ENCODE measurements at regions not wholly inside any gene's neighbourhood (a gene's known extent, or its start where the extent isn't known, plus 50 kb on each side); places are given as distances from the start of the nearest gene placed in this dataset.

GRCh38 chr10:43734716-43735115, 86.0 kb upstream of the ZNF32 start:
- DNase-seq (ENCODE audit: low read depth) = no peak
- no peak overlapping the region for H3K4me3 ChIP-seq (ENCODE audit: low read length)
- no peak for TF ChIP-seq CTCF (IDR thresholded peaks at IDR 0.05; ENCODE audit: insufficient read depth, low read depth, low read length, missing control alignments)

- TF ChIP-seq CTCF (IDR thresholded peaks at IDR 0.05; ENCODE audit: insufficient read depth, low read depth, low read length, missing control alignments) = no peak
- DNase-seq (ENCODE audit: low read depth) = no peak
- H3K4me3 ChIP-seq (ENCODE audit: low read length) = no peak overlapping the region
Measured at GRCh38 chr10:43731486-43731885, 82.8 kb upstream of the ZNF32 start.

- no peak for DNase-seq (ENCODE audit: low read depth)
Measured at GRCh38 chr10:43728425-43728824, 79.7 kb upstream of the ZNF32 start.

GRCh38 chr10:43727935-43728334, 79.3 kb upstream of the ZNF32 start:
- no peak for TF ChIP-seq CTCF (IDR thresholded peaks at IDR 0.05; ENCODE audit: insufficient read depth, low read depth, low read length, missing control alignments)
- no peak for DNase-seq (ENCODE audit: low read depth)
- no peak overlapping the region for H3K4me3 ChIP-seq (ENCODE audit: low read length)

More at GRCh38 chr10:43728425-43728824, 79.7 kb upstream of the ZNF32 start:
- no peak for TF ChIP-seq CTCF (IDR thresholded peaks at IDR 0.05; ENCODE audit: insufficient read depth, low read depth, low read length, missing control alignments)
- H3K4me3 ChIP-seq (ENCODE audit: low read length) = no peak overlapping the region

- no peak overlapping the region for H3K4me3 ChIP-seq (ENCODE audit: low read length)
- no peak for TF ChIP-seq CTCF (IDR thresholded peaks at IDR 0.05; ENCODE audit: insufficient read depth, low read depth, low read length, missing control alignments)
- DNase-seq (ENCODE audit: low read depth) = no peak
Measured at GRCh38 chr10:43715334-43715733, 66.7 kb upstream of the ZNF32 start.

GRCh38 chr10:43712821-43713584, 64.3 kb upstream of the ZNF32 start:
- no peak for DNase-seq (ENCODE audit: low read depth)
- TF ChIP-seq CTCF (IDR thresholded peaks at IDR 0.05; ENCODE audit: insufficient read depth, low read depth, low read length, missing control alignments) = no peak
- H3K4me3 ChIP-seq (ENCODE audit: low read length) = no peak overlapping the region

All from epithelial cell of esophagus (primary cell).